Vagina (tissue), 2 donors: ENCODE measurements at regions not wholly inside any gene's neighbourhood (a gene's known extent, or its start where the extent isn't known, plus 50 kb on each side); places are given as distances from the start of the nearest gene placed in this dataset.

Experiments used
- DNase-seq, 2 donors: peaks; one replicate each; pipeline ENCODE4 v3.0.0-alpha.2; 2017; ENCODE audit errors: extremely low spot score in 2 of 2
- H3K27ac ChIP-seq: fragments of 200-600 bp; sonication (generic); one replicate; pipeline ENCODE4 v1.5.1; 2019
- H3K27me3 ChIP-seq: fragments of 200-600 bp; sonication (generic); one replicate; pipeline ENCODE4 v1.5.1; 2019
- H3K36me3 ChIP-seq, 2 donors: fragments of 200-600 bp; sonication (generic); one replicate each; pipeline ENCODE4 v1.5.1; 2017 to 2019
- H3K4me1 ChIP-seq: fragments of 200-600 bp; sonication (generic); one replicate; pipeline ENCODE4 v1.5.1; 2019
- H3K4me3 ChIP-seq, 2 donors: fragments of 200-600 bp; sonication (generic); 1 replicate in 1 of 2; 2 replicates in 1 of 2; pipeline ENCODE4 v1.5.1; 2016 to 2019
- H3K9me3 ChIP-seq: fragments of 200-600 bp; sonication (generic); one replicate; pipeline ENCODE4 v1.5.1; 2019
- CTCF ChIP-seq, 3 experiments: fragments of 450-650 bp in 2 of 3; fragments of 200-600 bp in 1 of 3; sonication (generic) in 1 of 3; IDR thresholded peaks; one replicate each; pipeline ENCODE4 v1.5.1; 2017 to 2019; ENCODE audit warnings: antibody characterized with exemption in 3 of 3, mild to moderate bottlenecking in 2 of 3, moderate library complexity in 2 of 3
- POLR2A ChIP-seq, 2 donors: fragments of 450-650 bp; IDR thresholded peaks; one replicate each; pipeline ENCODE4 v1.6.1; 2017; ENCODE audit warnings: antibody characterized with exemption in 2 of 2, mild to moderate bottlenecking in 2 of 2, moderate library complexity in 2 of 2
- POLR2AphosphoS5 ChIP-seq, 2 donors: sonication (generic); formaldehyde crosslinking; IDR thresholded peaks; one replicate each; pipeline ENCODE4 v1.9.0; 2017; ENCODE audit warnings: antibody characterized with exemption in 2 of 2, mild to moderate bottlenecking in 2 of 2, low read depth in 1 of 2; ENCODE audit not compliant: insufficient read depth in 1 of 2
- intact Hi-C: fragments of 100-400 bp; cut with DNase I; formaldehyde crosslinking; loops from one replicate; pipeline ENCODE4 v1.15.1; 2023

- Histone ChIP-seq H3K4me1 (peaks cover 7% of the 10 kb centered on the region), H3K36me3 (no peaks in the 10 kb centered on the region), H3K27me3 (no peaks in the 10 kb centered on the region), H3K4me3 (no peak overlapping the region), H3K27ac (no peak overlapping the region), H3K9me3 (no peaks in the 10 kb centered on the region)
- intact Hi-C loops, result loop anchor here (10.0 kb wide), 1 partner anchor 226 kb away; no protein-coding TSS in a partner anchor
- TF ChIP-seq CTCF (IDR thresholded peaks at IDR 0.05), result no peak
- TF ChIP-seq POLR2AphosphoS5 (IDR thresholded peaks at IDR 0.05; ENCODE audit: insufficient read depth in 1 of 2, low read depth in 1 of 2), result no peak
- no peak for TF ChIP-seq POLR2A (IDR thresholded peaks at IDR 0.05)
- DNase-seq, result no peak
These were observed 251.8 kb downstream of the NPHP4 start for GRCh38 chr1:5740450-5740849.

GRCh38 chr1:5739561-5740078 is 252.6 kb downstream of the NPHP4 start:
- Histone ChIP-seq H3K27ac (no peak overlapping the region), H3K4me3 (no peak overlapping the region), H3K9me3 (no peaks in the 10 kb centered on the region), H3K4me1 (no peaks in the 10 kb centered on the region), H3K27me3 (no peaks in the 10 kb centered on the region), H3K36me3 (no peaks in the 10 kb centered on the region)
- no peak for DNase-seq
- intact Hi-C loops, result loop anchor here (10.0 kb wide), 1 partner anchor 225 kb away; no protein-coding TSS in a partner anchor
- TF ChIP-seq CTCF (IDR thresholded peaks at IDR 0.05) (no peak), POLR2A (IDR thresholded peaks at IDR 0.05) (no peak), POLR2AphosphoS5 (IDR thresholded peaks at IDR 0.05; ENCODE audit: insufficient read depth in 1 of 2, low read depth in 1 of 2) (no peak)

- TF ChIP-seq CTCF (IDR thresholded peaks at IDR 0.05) (no peak), POLR2AphosphoS5 (IDR thresholded peaks at IDR 0.05; ENCODE audit: insufficient read depth in 1 of 2, low read depth in 1 of 2) (no peak), POLR2A (IDR thresholded peaks at IDR 0.05) (no peak)
- Histone ChIP-seq H3K27me3 (no peaks in the 10 kb centered on the region), H3K4me1 (no peaks in the 10 kb centered on the region), H3K36me3 (no peaks in the 10 kb centered on the region), H3K9me3 (no peaks in the 10 kb centered on the region), H3K4me3 (no peak overlapping the region), H3K27ac (no peak overlapping the region)
- intact Hi-C loops, result no loop called here
- no peak for DNase-seq
These were observed 253.2 kb downstream of the NPHP4 start for GRCh38 chr1:5738911-5739462.

GRCh38 chr1:5737081-5737480 is 255.1 kb downstream of the NPHP4 start:
- Histone ChIP-seq H3K27me3 (no peaks in the 10 kb centered on the region), H3K27ac (no peak overlapping the region), H3K4me3 (no peak overlapping the region), H3K4me1 (no peaks in the 10 kb centered on the region), H3K9me3 (no peaks in the 10 kb centered on the region), H3K36me3 (no peaks in the 10 kb centered on the region)
- DNase-seq, result no peak
- intact Hi-C loops, result no loop called here
- no peak for TF ChIP-seq POLR2A (IDR thresholded peaks at IDR 0.05)
- TF ChIP-seq CTCF (IDR thresholded peaks at IDR 0.05), result no peak
- TF ChIP-seq POLR2AphosphoS5 (IDR thresholded peaks at IDR 0.05; ENCODE audit: insufficient read depth in 1 of 2, low read depth in 1 of 2), result no peak

GRCh38 chr1:5734996-5735395 is 257.2 kb downstream of the NPHP4 start:
- TF ChIP-seq POLR2A (IDR thresholded peaks at IDR 0.05) (no peak), POLR2AphosphoS5 (IDR thresholded peaks at IDR 0.05; ENCODE audit: insufficient read depth in 1 of 2, low read depth in 1 of 2) (no peak), CTCF (IDR thresholded peaks at IDR 0.05) (no peak)
- Histone ChIP-seq H3K4me3 (no peak overlapping the region), H3K36me3 (no peaks in the 10 kb centered on the region), H3K27me3 (no peaks in the 10 kb centered on the region), H3K9me3 (no peaks in the 10 kb centered on the region), H3K27ac (no peak overlapping the region), H3K4me1 (no peaks in the 10 kb centered on the region)
- DNase-seq, result no peak
- intact Hi-C loops, result no loop called here
